HCT116 (cell line): ENCODE measurements at regions not wholly inside any gene's neighbourhood (a gene's known extent, or its start where the extent isn't known, plus 50 kb on each side); places are given as distances from the start of the nearest gene placed in this dataset.

Experiments
- ATAC-seq: fragments of 200-7000 bp; cut with Tn5 transposase; 2 replicates; pipeline ENCODE4 v1.9.1; 2020; ENCODE audit warnings: mild to moderate bottlenecking, moderate library complexity
- BruUV-seq: library from RNA; stranded (reverse); fragments of 400-500 nt; replicated peaks from 2 replicates; lab custom pipeline; 2021; lab: Mats Ljungman, UMichigan
- CTCF ChIA-PET: fragments of 300-600 bp; sonication (Branson Sonifier 250); formaldehyde crosslinking; loops from one replicate; lab custom pipeline; 2021; ENCODE audit warnings: antibody characterized with exemption; lab: Charles Lee
- POLR2A ChIA-PET: fragments of 300-600, 350-600 bp; sonication (Branson Sonifier 250); formaldehyde crosslinking; loops from one replicate; lab custom pipeline; 2021; ENCODE audit warnings: antibody characterized with exemption; lab: Charles Lee
- RAD21 ChIA-PET, 2 experiments: fragments of 300-600 bp; sonication (Branson Sonifier 250); formaldehyde crosslinking; loops; one replicate each; lab custom pipeline; 2023; ENCODE audit warnings: low total read pairs in 2 of 2; ENCODE audit not compliant: uncharacterized antibody in 2 of 2, unreplicated experiment in 2 of 2, low non-redundant PET in 1 of 2; lab: Charles Lee
- DNase-seq: peaks from one replicate; pipeline ENCODE4 v3.0.0-alpha.2; 2010; ENCODE audit warnings: low read depth, low spot score
- H2AFZ ChIP-seq: fragments of 200-600 bp; shearing (Covaris generic), sonication (generic); 2 replicates; pipeline ENCODE4 v1.6.1; 2017; ENCODE audit warnings: low read depth, mixed run types, mixed read lengths, antibody characterized with exemption, low read length; ENCODE audit not compliant: poor library complexity, severe bottlenecking
- H3K27ac ChIP-seq: 2 replicates; pipeline ENCODE4 v1.5.1; 2012; ENCODE audit warnings: low read depth, low read length
- H3K27me3 ChIP-seq: fragments of 200-600 bp; sonication (generic); 2 replicates; pipeline ENCODE4 v1.6.1; 2016; ENCODE audit warnings: mixed run types, low read length, mixed read lengths; ENCODE audit not compliant: insufficient read depth
- H3K36me3 ChIP-seq, 2 experiments: fragments of 200-500 bp in 1 of 2; fragments of 200-600 bp in 1 of 2; sonication (Bioruptor generic) in 1 of 2; sonication (generic) in 1 of 2; 2 replicates each; pipeline versions ENCODE4 v1.5.1 to v1.6.1; 2014 to 2016; ENCODE audit warnings: low read length in 2 of 2, inconsistent platforms in 1 of 2, mixed read lengths in 1 of 2, mixed run types in 1 of 2; ENCODE audit not compliant: insufficient read depth in 2 of 2, control insufficient read depth in 1 of 2
- H3K4me1 ChIP-seq, 2 experiments: fragments of 200-600 bp in 1 of 2; sonication (generic) in 1 of 2; 2 replicates each; pipeline versions ENCODE4 v1.5.1 to v1.6.1; 2012 to 2017; ENCODE audit warnings: low read length in 2 of 2, inconsistent platforms in 1 of 2, mild to moderate bottlenecking in 1 of 2, mixed read lengths in 1 of 2, mixed run types in 1 of 2, moderate library complexity in 1 of 2; ENCODE audit not compliant: insufficient read depth in 2 of 2, control insufficient read depth in 1 of 2
- H3K4me2 ChIP-seq: fragments of 200-600 bp; sonication (generic); 2 replicates; pipeline ENCODE4 v1.6.1; 2017; ENCODE audit warnings: mixed run types, low read length, mixed read lengths
- H3K4me3 ChIP-seq, 2 experiments: fragments of 200-600 bp in 1 of 2; sonication (generic) in 1 of 2; replicated peaks in 1 of 2; 2 replicates each; pipeline ENCODE4 v1.5.1; 2011 to 2016; ENCODE audit warnings: low read length in 2 of 2, control low read depth in 1 of 2, low read depth in 1 of 2, mild to moderate bottlenecking in 1 of 2, mixed read lengths in 1 of 2, mixed run types in 1 of 2
- H3K79me2 ChIP-seq: fragments of 200-600 bp; sonication (generic); 2 replicates; pipeline ENCODE4 v1.6.1; 2017; ENCODE audit warnings: mild to moderate bottlenecking, mixed run types, low read length, moderate library complexity, mixed read lengths; ENCODE audit not compliant: insufficient read depth
- H3K9ac ChIP-seq: fragments of 200-600 bp; sonication (generic); 2 replicates; pipeline ENCODE4 v1.6.1; 2016; ENCODE audit warnings: low read length, mixed read lengths
- H3K9me2 ChIP-seq: fragments of 200-600 bp; sonication (generic), shearing (Covaris generic); 2 replicates; pipeline ENCODE4 v1.6.1; 2017; ENCODE audit warnings: mixed run types, mild to moderate bottlenecking, moderate library complexity; ENCODE audit not compliant: insufficient read depth
- H3K9me3 ChIP-seq, 2 experiments: fragments of 200-500 bp in 1 of 2; fragments of 200-600 bp in 1 of 2; sonication (Bioruptor generic) in 1 of 2; sonication (generic) in 1 of 2; 2 replicates each; pipeline ENCODE4 v1.6.1; 2014 to 2017; ENCODE audit warnings: low read length in 2 of 2, mixed read lengths in 2 of 2, inconsistent platforms in 1 of 2, low read depth in 1 of 2, mild to moderate bottlenecking in 1 of 2, mixed run types in 1 of 2, moderate library complexity in 1 of 2; ENCODE audit not compliant: control insufficient read depth in 1 of 2, insufficient read depth in 1 of 2
- H4K20me1 ChIP-seq: fragments of 200-600 bp; sonication (generic), shearing (Covaris generic); 2 replicates; pipeline ENCODE4 v1.6.1; 2017; ENCODE audit warnings: mixed run types, mild to moderate bottlenecking, moderate library complexity; ENCODE audit not compliant: insufficient read depth
- EZH2phosphoT487 ChIP-seq: fragments of 200-600 bp; IDR thresholded peaks from 2 replicates; pipeline ENCODE4 v1.6.1; 2018; ENCODE audit warnings: antibody characterized with exemption, borderline replicate concordance
- FOSL1 ChIP-seq: IDR thresholded peaks from 2 replicates; pipeline ENCODE4 v1.6.1; 2012; ENCODE audit warnings: low read depth
- JUND ChIP-seq: IDR thresholded peaks from 2 replicates; pipeline ENCODE4 v1.6.1; 2012
- POLR2A ChIP-seq: IDR thresholded peaks from 2 replicates; pipeline ENCODE4 v1.7.0; 2011; ENCODE audit warnings: borderline replicate concordance; ENCODE audit not compliant: insufficient read depth, insufficient read length; ENCODE audit errors: extremely low read depth
- SP1 ChIP-seq: IDR thresholded peaks from 2 replicates; pipeline ENCODE4 v1.6.1; 2012; ENCODE audit warnings: low read depth
- SRF ChIP-seq: IDR thresholded peaks from 2 replicates; pipeline ENCODE4 v1.6.1; 2012; ENCODE audit warnings: low read depth
- TCF7L2 ChIP-seq: IDR thresholded peaks from 2 replicates; pipeline ENCODE4 v1.7.0; 2011; ENCODE audit warnings: borderline replicate concordance, inconsistent platforms; ENCODE audit not compliant: insufficient read depth, insufficient read length; ENCODE audit errors: extremely low read depth
- ZFX ChIP-seq: fragments of 450-650 bp; IDR thresholded peaks from 2 replicates; pipeline ENCODE4 v1.6.1; 2017
- ZNF274 ChIP-seq: fragments of 200-500 bp; sonication (Bioruptor generic); IDR thresholded peaks from 2 replicates; pipeline ENCODE4 v1.6.1; 2014; ENCODE audit warnings: mild to moderate bottlenecking, low read depth, low read length, inconsistent platforms
- intact Hi-C: fragments of 100-400 bp; cut with micrococcal nuclease; formaldehyde crosslinking; loops from 2 replicates; pipeline ENCODE4 v1.10.0; 2022
- TF ChIP-seq, protein P1 (sequence below): IDR thresholded peaks from 2 replicates; pipeline ENCODE4 v1.6.1; 2012
- TF ChIP-seq, protein P2 (sequence below): IDR thresholded peaks from 2 replicates; pipeline ENCODE4 v1.6.1; 2012; ENCODE audit warnings: low read depth
- TF ChIP-seq, protein P3 (sequence below): IDR thresholded peaks from 2 replicates; pipeline ENCODE4 v1.6.1; 2011; ENCODE audit warnings: mild to moderate bottlenecking, low read length, moderate library complexity; ENCODE audit not compliant: insufficient replicate concordance; ENCODE audit errors: extremely low read depth

DNA sequence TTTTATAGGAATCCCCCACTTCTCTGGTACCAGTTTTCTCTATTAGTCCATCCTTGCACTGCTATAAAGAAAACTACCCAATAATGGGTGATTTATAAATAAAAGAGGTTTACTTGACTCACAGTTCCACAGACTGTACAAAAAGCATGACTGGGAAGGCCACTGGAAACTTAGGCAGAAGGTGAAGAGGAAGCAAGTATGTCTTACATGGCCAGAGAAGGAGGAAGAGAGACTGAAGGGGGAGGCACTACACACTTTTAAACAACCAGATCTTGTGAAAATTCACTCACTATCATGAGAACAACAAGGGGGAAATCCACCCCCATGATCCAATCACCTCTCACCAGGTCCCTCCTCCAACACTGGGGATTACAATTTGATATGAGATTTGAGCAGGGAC, 68.9 kb upstream of the GNAZ start:
- CTCF ChIA-PET: no interaction called here
- no peak for TF ChIP-seq POLR2A
- no peak for TF ChIP-seq SRF
- no peak for TF ChIP-seq TCF7L2
- TF ChIP-seq, protein P1, sequence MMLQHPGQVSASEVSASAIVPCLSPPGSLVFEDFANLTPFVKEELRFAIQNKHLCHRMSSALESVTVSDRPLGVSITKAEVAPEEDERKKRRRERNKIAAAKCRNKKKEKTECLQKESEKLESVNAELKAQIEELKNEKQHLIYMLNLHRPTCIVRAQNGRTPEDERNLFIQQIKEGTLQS: no peak
- no peak for TF ChIP-seq SP1
- no peak for TF ChIP-seq JUND
- TF ChIP-seq, protein P2, sequence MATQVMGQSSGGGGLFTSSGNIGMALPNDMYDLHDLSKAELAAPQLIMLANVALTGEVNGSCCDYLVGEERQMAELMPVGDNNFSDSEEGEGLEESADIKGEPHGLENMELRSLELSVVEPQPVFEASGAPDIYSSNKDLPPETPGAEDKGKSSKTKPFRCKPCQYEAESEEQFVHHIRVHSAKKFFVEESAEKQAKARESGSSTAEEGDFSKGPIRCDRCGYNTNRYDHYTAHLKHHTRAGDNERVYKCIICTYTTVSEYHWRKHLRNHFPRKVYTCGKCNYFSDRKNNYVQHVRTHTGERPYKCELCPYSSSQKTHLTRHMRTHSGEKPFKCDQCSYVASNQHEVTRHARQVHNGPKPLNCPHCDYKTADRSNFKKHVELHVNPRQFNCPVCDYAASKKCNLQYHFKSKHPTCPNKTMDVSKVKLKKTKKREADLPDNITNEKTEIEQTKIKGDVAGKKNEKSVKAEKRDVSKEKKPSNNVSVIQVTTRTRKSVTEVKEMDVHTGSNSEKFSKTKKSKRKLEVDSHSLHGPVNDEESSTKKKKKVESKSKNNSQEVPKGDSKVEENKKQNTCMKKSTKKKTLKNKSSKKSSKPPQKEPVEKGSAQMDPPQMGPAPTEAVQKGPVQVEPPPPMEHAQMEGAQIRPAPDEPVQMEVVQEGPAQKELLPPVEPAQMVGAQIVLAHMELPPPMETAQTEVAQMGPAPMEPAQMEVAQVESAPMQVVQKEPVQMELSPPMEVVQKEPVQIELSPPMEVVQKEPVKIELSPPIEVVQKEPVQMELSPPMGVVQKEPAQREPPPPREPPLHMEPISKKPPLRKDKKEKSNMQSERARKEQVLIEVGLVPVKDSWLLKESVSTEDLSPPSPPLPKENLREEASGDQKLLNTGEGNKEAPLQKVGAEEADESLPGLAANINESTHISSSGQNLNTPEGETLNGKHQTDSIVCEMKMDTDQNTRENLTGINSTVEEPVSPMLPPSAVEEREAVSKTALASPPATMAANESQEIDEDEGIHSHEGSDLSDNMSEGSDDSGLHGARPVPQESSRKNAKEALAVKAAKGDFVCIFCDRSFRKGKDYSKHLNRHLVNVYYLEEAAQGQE: no peak
- no peak for TF ChIP-seq ZNF274
- TF ChIP-seq FOSL1: no peak
- no peak for TF ChIP-seq EZH2phosphoT487
- no peak for TF ChIP-seq ZFX
- TF ChIP-seq, protein P3, sequence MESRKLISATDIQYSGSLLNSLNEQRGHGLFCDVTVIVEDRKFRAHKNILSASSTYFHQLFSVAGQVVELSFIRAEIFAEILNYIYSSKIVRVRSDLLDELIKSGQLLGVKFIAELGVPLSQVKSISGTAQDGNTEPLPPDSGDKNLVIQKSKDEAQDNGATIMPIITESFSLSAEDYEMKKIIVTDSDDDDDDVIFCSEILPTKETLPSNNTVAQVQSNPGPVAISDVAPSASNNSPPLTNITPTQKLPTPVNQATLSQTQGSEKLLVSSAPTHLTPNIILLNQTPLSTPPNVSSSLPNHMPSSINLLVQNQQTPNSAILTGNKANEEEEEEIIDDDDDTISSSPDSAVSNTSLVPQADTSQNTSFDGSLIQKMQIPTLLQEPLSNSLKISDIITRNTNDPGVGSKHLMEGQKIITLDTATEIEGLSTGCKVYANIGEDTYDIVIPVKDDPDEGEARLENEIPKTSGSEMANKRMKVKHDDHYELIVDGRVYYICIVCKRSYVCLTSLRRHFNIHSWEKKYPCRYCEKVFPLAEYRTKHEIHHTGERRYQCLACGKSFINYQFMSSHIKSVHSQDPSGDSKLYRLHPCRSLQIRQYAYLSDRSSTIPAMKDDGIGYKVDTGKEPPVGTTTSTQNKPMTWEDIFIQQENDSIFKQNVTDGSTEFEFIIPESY: no peak
- ATAC-seq: no peak

More for the DNA sequence above, 68.9 kb upstream of the GNAZ start:
- H2AFZ ChIP-seq: no peak overlapping the region
- no peaks in the 10 kb centered on the region; a peak in 1 of 4 replicates for H3K9me3 ChIP-seq
- no peaks in the 10 kb centered on the region for H3K27me3 ChIP-seq
- POLR2A ChIA-PET: no interaction called here
- intact Hi-C loops: no loop called here
- no peaks in the 10 kb centered on the region for H3K36me3 ChIP-seq
- BruUV-seq: no TSS peak
- H4K20me1 ChIP-seq: no peaks in the 10 kb centered on the region
- RAD21 ChIA-PET: no interaction called here
- H3K4me3 ChIP-seq: no peak overlapping the region
- no peaks in the 10 kb centered on the region for H3K4me1 ChIP-seq
- no peaks in the 10 kb centered on the region for H3K9me2 ChIP-seq
- H3K9ac ChIP-seq: no peak overlapping the region
- no peaks in the 10 kb centered on the region for H3K79me2 ChIP-seq
- no peak overlapping the region for H3K4me2 ChIP-seq
- no peak overlapping the region for H3K27ac ChIP-seq
- DNase-seq: no peak
